Glutamatergic neuron (in vitro differentiated cells): ENCODE measurements at regions not wholly inside any gene's neighbourhood (a gene's known extent, or its start where the extent isn't known, plus 50 kb on each side); places are given as distances from the start of the nearest gene placed in this dataset.

Experiments used
- DNase-seq: peaks from one replicate; pipeline ENCODE4 v3.0.0; 2022
- H3K27ac Mint-ChIP-seq: one replicate; pipeline ENCODE4 v1.8.0; 2020; ENCODE audit warnings: mild to moderate bottlenecking, mixed read lengths, inconsistent platforms; ENCODE audit not compliant: unreplicated experiment
- H3K27me3 Mint-ChIP-seq: one replicate; pipeline ENCODE4 v1.8.0; 2020; ENCODE audit warnings: mild to moderate bottlenecking, moderate library complexity, mixed read lengths, inconsistent platforms; ENCODE audit not compliant: unreplicated experiment
- H3K36me3 Mint-ChIP-seq: one replicate; pipeline ENCODE4 v1.8.0; 2020; ENCODE audit warnings: mild to moderate bottlenecking, mixed read lengths, inconsistent platforms; ENCODE audit not compliant: unreplicated experiment
- H3K4me1 Mint-ChIP-seq: one replicate; pipeline ENCODE4 v1.8.0; 2020; ENCODE audit warnings: mild to moderate bottlenecking, low read depth, mixed read lengths, inconsistent platforms; ENCODE audit not compliant: unreplicated experiment
- H3K4me3 Mint-ChIP-seq: one replicate; pipeline ENCODE4 v1.8.0; 2020; ENCODE audit warnings: mild to moderate bottlenecking, mixed read lengths, inconsistent platforms; ENCODE audit not compliant: unreplicated experiment
- H3K9me3 Mint-ChIP-seq: one replicate; pipeline ENCODE4 v1.8.0; 2020; ENCODE audit warnings: mild to moderate bottlenecking, moderate library complexity, mixed read lengths, inconsistent platforms; ENCODE audit not compliant: unreplicated experiment
- CTCF ChIP-seq: fragments of 200-600 bp; sonication (generic); IDR thresholded peaks from one replicate; pipeline ENCODE4 v1.5.0; 2021; ENCODE audit not compliant: partially characterized antibody, unreplicated experiment

- Mint-ChIP-seq H3K27me3 (peaks cover 8% of the 10 kb centered on the region), H3K27ac (peak overlapping the region; percentile 67), H3K4me3 (no peak overlapping the region), H3K4me1 (peaks cover 38% of the 10 kb centered on the region), H3K36me3 (peaks cover 4% of the 10 kb centered on the region), H3K9me3 (peaks cover 14% of the 10 kb centered on the region)
- no peak for DNase-seq
- no peak for TF ChIP-seq CTCF
Observed at GRCh38 chr12:124514145-124514995, 53.0 kb downstream of the NCOR2 start.

GRCh38 chr12:124513297-124513867 is 54.0 kb downstream of the NCOR2 start:
- Mint-ChIP-seq H3K4me3 (no peak overlapping the region), H3K4me1 (peaks cover 36% of the 10 kb centered on the region), H3K36me3 (peaks cover 4% of the 10 kb centered on the region), H3K27me3 (peaks cover 11% of the 10 kb centered on the region), H3K27ac (peak overlapping the region; percentile 66), H3K9me3 (peaks cover 16% of the 10 kb centered on the region)
- DNase-seq = no peak
- no peak for TF ChIP-seq CTCF

- peaks cover 4% of the 10 kb centered on the region for H3K36me3 Mint-ChIP-seq
- H3K4me1 Mint-ChIP-seq = peaks cover 37% of the 10 kb centered on the region
- peak; percentile 69 for DNase-seq
- peaks cover 13% of the 10 kb centered on the region for H3K27me3 Mint-ChIP-seq
- no peak for TF ChIP-seq CTCF
- H3K9me3 Mint-ChIP-seq = peaks cover 14% of the 10 kb centered on the region
- peak overlapping the region; percentile 87 for H3K27ac Mint-ChIP-seq
- H3K4me3 Mint-ChIP-seq = no peak overlapping the region
Observed at GRCh38 chr12:124512667-124513296, 54.6 kb downstream of the NCOR2 start.

- Mint-ChIP-seq H3K27me3 (peaks cover 16% of the 10 kb centered on the region), H3K27ac (no peak overlapping the region), H3K4me1 (peaks cover 51% of the 10 kb centered on the region), H3K9me3 (peaks cover 16% of the 10 kb centered on the region), H3K4me3 (no peak overlapping the region), H3K36me3 (peaks cover 4% of the 10 kb centered on the region)
- DNase-seq = no peak
- no peak for TF ChIP-seq CTCF
Observed at GRCh38 chr12:124511259-124511985, 56.0 kb downstream of the NCOR2 start.
